ENCODE measurements at regions not wholly inside any gene's neighbourhood (a gene's known extent, or its start where the extent isn't known, plus 50 kb on each side); places are given as distances from the start of the nearest gene placed in this dataset.

- DNase-seq = no peak
Measured at GRCh38 chr12:65602253-65602609, 222.1 kb upstream of the HMGA2 start.

DNA sequence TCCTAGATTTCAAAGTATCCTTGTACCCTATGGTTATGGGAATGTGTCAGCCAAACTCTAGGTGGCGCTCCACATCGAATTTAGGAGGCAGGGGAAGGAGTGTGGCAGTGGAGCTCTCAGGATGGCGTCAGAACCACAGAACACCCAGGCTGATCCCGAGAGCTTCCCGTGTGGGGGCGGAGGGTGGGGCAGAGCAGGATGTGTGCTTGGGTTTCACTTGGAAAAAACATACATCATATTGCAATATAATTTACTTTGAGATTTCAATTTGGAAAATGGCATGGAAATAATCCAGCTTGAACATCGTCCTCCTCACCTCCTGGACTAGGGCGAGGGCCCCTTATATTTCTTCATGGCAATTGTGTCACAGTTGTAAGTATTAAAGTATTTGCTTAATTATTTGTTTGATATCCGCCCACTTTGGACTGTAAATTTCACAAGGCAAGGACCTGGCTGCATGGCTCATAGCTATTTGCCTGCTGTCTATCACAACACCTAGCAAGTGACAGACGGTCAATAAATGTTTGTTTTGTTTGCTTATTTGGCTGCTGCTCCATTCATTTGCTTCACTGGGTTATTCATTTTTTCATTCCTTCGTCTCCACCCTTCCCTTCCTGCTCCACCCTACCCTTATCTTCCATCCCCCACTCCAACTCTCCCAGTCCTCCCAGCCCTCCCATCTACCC, 221.5 kb upstream of the HMGA2 start:
- DNase-seq = no peak

DNA sequence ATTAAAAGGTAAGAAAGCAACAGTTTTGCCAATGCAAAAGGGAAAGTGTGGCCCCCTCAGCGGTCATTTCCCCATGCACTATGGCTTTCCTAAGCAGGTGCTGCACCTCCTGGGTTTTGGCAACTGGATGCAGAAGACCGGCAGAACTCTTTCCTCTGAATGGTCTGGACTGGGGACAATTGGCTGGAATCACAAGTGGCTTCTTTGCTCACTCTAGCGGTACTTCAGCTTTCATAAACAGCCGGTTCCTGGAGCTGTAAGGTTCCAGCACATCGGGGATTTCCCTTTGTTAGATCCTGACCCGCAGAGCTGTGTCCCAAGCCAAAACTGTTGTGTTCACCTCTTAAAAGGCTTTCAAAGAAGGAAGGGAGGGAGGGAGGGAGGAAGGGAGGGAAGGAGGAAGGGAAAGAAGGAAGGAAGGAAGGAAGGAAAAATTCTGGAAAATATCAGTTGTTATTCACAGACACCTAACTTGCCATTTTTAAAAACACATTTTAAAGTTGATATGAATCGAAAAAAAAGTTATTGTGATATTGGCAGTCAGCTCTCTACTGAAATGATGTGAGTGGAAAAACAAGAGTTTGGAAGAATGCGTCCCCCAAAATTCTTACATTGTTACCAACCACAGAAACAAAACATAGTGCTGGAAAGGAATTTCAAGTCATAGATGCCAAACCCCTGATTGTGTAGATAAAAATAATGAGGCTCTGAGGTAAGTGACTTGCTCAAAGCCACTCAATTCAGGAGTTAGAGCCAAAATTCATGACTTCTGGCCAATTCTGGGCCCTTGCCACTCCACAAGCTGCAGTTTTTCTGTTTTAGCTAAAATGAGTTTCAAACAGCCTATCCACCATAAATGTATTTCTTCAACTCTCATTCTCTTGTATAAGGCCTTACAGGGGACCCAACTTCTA, 220.6 kb upstream of the HMGA2 start:
- DNase-seq = no peak

DNA sequence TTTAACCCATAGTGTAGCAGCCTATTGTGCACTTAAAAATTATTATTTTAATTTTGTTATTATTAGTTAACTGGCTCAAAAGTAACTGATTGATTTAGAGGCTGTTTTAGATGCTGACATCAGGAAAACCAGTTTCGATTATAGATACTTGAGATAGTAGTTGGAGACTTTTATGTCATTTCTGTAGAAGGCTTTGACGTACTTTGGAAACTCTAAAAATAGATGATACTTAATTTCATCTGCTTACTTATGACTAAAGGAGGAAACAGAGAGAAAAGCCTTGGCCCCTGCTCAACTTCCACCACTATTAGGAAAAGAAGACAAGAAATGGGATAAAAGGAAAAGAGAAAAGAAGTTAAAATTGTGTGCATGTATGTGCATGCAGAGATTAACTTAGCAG, 219.3 kb upstream of the HMGA2 start:
- no peak for DNase-seq

DNA sequence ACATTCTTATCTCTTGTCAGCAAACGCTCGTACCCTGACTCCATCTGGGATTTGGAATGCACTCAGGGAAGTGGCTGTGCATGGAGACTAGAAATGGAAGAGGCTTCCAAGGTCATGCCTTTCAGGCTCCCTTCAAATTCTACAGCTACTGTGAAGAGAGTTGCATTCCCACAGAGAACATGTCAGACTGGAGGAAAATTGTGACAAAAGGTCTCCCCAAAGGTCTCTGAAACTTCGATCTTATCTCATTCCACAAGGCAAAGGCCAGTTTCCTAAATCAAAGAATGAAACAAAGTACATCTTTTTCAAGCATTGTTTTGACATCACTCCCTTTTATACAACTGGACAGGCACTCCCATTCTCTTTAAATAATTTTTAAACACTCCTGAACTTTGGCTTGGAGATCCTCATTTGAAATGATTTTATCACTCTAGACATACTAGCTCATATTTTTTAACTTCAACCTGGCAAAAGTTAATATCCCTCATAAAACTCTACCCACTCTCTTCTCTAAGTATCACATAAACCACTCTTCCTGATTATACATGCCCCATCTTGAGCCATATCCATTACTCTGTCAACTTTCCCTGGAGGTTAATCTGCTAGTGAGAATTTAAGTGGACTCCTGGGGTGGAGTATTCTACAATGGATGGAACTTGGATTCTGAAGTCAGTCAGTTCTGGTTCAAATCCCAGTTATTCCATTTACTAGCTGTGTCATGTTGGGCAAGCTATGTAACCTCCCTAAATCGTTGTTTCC, 218.1 kb upstream of the HMGA2 start:
- DNase-seq = no peak

DNA sequence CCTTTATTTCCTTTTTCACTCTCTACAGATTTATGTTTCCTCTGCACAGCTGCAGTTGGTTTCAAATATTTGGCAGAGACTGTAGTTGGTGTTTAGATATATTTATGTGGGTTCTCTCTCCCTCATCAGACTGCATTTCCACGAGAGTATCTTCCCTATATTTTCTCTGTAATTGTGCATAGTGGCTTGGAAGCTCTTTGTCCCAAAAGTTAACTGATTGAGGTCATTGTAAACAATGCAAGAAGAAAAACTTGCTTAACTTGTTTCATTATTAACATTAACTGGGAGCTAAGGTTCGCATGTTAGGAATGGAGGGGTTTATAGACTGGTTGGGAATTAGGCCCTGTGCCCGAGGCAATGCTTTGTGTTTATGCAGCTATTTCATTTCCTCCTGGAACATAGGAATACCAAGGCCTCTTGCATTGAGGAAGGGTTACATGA, 216.9 kb upstream of the HMGA2 start:
- no peak for DNase-seq

DNA sequence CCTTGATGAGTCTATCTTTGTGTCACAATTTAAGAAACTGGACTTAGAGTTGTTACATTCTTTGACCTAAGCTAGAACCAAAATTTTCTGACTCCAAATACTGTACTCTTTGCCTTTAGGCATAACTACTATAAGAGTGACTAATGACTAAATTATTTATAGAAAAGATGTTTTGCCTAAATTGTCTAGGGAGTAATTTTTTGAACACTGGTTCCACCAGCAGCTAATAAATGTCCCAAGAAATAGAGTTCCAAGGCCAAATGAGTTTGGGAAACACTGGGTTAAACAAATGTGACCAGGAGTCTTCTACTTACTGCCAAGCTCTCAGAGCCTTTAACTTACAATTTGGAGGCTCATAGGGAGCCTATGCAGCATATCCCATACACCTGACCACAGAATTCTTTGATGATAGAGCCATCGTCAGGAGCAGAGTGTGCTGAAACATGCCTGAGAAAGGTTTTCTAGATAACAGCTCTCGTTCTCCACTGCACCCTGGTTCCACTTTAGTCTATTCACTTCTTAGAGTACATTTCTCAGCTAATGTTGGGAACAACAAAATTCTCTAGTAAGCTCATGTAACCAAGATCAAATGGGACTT, 215.9 kb upstream of the HMGA2 start:
- DNase-seq = no peak

DNA sequence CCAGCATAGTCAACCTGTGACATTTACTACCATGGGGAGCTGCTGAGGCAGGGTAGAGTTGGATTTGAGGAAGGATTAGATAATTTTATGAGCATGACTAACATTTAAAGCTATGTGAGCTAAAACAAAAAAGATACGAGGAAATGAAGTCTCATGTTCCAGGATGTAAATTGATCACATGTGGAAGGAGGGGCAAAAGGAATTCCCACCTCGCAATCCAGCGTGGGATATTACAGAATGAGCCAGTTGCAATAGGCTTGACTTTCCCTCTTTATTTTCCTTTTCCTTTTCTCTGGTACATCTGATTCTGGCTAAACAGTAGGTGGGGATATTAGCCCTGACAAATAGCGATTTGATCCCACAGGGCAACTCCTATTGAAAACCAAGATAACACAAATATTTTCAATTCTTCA, 214.9 kb upstream of the HMGA2 start:
- DNase-seq = no peak

GRCh38 chr12:65611396-65611795, 212.9 kb upstream of the HMGA2 start:
- no peak for DNase-seq

DNA sequence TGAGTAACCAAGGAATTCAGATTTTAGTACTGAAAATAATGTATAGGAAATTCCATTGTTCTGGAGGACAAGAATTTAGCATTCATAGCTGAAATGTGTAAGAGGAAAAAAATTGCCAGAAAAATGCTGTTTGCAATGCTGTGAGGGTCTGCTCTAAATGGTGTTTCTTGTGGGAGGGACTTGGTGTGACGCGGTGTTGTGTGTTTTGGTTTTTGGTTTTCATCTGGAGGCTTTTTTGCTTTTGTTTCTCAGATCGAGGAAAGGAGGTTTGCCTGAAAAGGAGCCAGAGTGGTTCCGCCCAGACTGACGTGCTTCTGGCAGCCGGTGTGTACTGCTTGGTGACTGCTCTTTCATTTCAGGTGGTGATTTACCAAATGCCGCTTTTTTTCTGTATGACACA, 211.8 kb upstream of the HMGA2 start:
- no peak for DNase-seq

- no peak for DNase-seq
Measured at GRCh38 chr12:65613692-65614091, 210.6 kb upstream of the HMGA2 start.

DNA sequence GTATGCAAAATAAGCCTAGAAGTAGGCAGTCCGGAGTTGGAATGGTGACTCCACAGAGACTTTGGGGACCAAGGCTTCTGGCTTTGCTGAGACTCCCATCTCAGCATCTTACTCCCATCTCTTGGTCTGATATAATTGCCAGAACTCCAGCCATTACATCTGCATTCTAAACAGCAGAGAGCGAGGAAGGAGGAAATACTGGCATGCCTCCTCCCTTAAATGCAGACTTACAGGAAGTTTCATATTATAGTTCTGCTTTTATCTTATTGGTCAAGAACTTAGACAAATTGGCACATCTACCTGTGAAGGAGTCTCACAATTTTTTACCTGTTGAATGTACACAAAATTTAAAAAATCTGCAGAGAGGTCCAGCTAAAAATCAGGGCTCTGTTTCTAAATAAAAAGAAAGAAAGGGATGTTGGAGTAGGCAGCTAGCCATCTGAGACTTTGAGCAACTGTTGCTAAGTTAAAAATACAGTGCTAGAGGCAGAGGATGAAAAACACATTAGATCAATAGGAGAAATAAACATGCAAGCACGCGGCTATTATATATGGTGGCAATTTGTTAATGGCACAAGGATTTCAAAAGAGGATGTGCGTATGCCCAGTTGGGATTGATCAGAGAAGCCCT, 209.9 kb upstream of the HMGA2 start:
- DNase-seq = no peak

DNA sequence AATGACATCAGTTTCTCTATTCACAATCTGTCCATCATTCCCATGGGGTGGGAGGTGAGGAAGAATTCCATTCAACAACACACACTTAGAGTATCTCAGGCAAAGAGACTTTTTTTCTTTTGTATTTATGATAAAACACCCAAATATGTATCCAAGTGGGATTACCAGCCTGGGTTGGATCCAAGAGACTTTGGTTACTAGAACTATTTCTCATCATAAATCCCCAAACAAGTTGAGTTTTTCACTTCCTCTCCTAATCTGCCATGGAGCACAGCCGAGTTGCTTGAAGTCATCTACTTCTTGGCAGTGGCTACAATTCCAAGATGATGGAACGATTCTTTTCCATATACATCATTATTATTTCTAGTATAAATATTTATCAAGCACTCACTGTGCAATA, 209.2 kb upstream of the HMGA2 start:
- no peak for DNase-seq

- no peak for DNase-seq
Measured at GRCh38 chr12:65616022-65616421, 208.3 kb upstream of the HMGA2 start.

- DNase-seq = no peak
Measured at GRCh38 chr12:65618588-65618987, 205.7 kb upstream of the HMGA2 start.

GRCh38 chr12:65619018-65619417, 205.3 kb upstream of the HMGA2 start:
- DNase-seq = no peak

GRCh38 chr12:65620046-65620445, 204.2 kb upstream of the HMGA2 start:
- no peak for DNase-seq

GRCh38 chr12:65622056-65622455, 202.2 kb upstream of the HMGA2 start:
- no peak for DNase-seq

DNA sequence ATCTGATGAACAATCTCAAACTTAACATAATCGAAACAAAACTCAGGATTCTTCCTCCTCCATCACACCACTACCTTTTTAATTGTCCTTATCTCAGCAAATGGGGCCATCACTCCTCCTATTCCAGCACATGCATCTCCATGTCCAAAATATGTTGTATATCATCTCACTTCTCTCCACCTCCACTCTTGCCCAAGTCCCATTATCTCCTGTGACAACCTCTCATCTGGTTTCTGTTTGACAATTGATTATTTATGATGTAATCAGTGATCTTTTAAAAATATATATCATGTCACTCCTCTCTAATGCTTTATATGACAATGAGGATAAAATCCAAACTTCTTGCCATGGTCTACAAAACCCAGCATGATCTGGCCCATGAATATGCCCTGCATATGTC, 200.8 kb upstream of the HMGA2 start:
- DNase-seq = no peak

- no peak for DNase-seq
Measured at GRCh38 chr12:65624554-65625086, 199.7 kb upstream of the HMGA2 start.

- DNase-seq = no peak
Measured at GRCh38 chr12:65628061-65628460, 196.2 kb upstream of the HMGA2 start.

GRCh38 chr12:65630555-65630954, 193.7 kb upstream of the HMGA2 start:
- no peak for DNase-seq

Measured in NCI-H1092 treated with DMSO at 0.1 percent for 48 hours (cell line).